ENCODE measurements at regions not wholly inside any gene's neighbourhood (a gene's known extent, or its start where the extent isn't known, plus 50 kb on each side); places are given as distances from the start of the nearest gene placed in this dataset.

- DNase-seq (ENCODE audit: low read depth in 2 of 2) = no peak
- Histone ChIP-seq H3K27ac (ENCODE audit: insufficient read depth, low read length) (no peak overlapping the region), H3K4me3 (replicated peaks in 1 of 4; ENCODE audit: control extremely low read depth in 1 of 4, insufficient read depth in 1 of 4, low read depth in 3 of 4, low read length in 4 of 4) (no peak overlapping the region), H3K4me2 (ENCODE audit: extremely low read depth, insufficient read depth, low read length) (no peak overlapping the region), H2AFZ (ENCODE audit: low read length) (no peak overlapping the region), H3K36me3 (ENCODE audit: control insufficient read depth, insufficient read depth, low read length) (no peaks in the 10 kb centered on the region), H3K9me3 (ENCODE audit: control insufficient read depth, insufficient read depth, low read depth, low read length) (no peaks in the 10 kb centered on the region), H3K9ac (ENCODE audit: insufficient read depth, low read length) (no peak overlapping the region), H4K20me1 (ENCODE audit: control insufficient read depth, extremely low read depth, insufficient read depth, low read length) (no peaks in the 10 kb centered on the region), H3K4me1 (ENCODE audit: control insufficient read depth, extremely low read depth, insufficient read depth, low read length) (no peaks in the 10 kb centered on the region), H3K79me2 (ENCODE audit: control insufficient read depth, insufficient read depth, low read length) (no peaks in the 10 kb centered on the region), H3K27me3 (ENCODE audit: control insufficient read depth, insufficient read depth, low read length) (no peaks in the 10 kb centered on the region)
- TF ChIP-seq EZH2 (IDR thresholded peaks at IDR 0.05; ENCODE audit: low read length, missing control alignments) = no peak
- no peak for TF ChIP-seq CTCF (conservative IDR thresholded peaks at IDR 0.05 in 1 of 2, IDR thresholded peaks at IDR 0.05 in 1 of 2; ENCODE audit: low read depth in 1 of 2, low read length in 2 of 2)
These were observed 192.2 kb upstream of the FBXO11 start for GRCh38 chr2:48098539-48098938.

- Histone ChIP-seq H3K4me2 (ENCODE audit: extremely low read depth, insufficient read depth, low read length) (no peak overlapping the region), H3K9ac (ENCODE audit: insufficient read depth, low read length) (no peak overlapping the region), H2AFZ (ENCODE audit: low read length) (no peak overlapping the region), H3K36me3 (ENCODE audit: control insufficient read depth, insufficient read depth, low read length) (no peaks in the 10 kb centered on the region), H3K4me1 (ENCODE audit: control insufficient read depth, extremely low read depth, insufficient read depth, low read length) (peaks cover 13% of the 10 kb centered on the region), H3K79me2 (ENCODE audit: control insufficient read depth, insufficient read depth, low read length) (no peaks in the 10 kb centered on the region), H3K27ac (ENCODE audit: insufficient read depth, low read length) (no peak overlapping the region), H4K20me1 (ENCODE audit: control insufficient read depth, extremely low read depth, insufficient read depth, low read length) (no peaks in the 10 kb centered on the region), H3K4me3 (replicated peaks in 1 of 4; ENCODE audit: control extremely low read depth in 1 of 4, insufficient read depth in 1 of 4, low read depth in 3 of 4, low read length in 4 of 4) (no peak overlapping the region), H3K9me3 (ENCODE audit: control insufficient read depth, insufficient read depth, low read depth, low read length) (no peaks in the 10 kb centered on the region), H3K27me3 (ENCODE audit: control insufficient read depth, insufficient read depth, low read length) (no peaks in the 10 kb centered on the region)
- DNase-seq (ENCODE audit: low read depth in 2 of 2) = no peak
- TF ChIP-seq EZH2 (IDR thresholded peaks at IDR 0.05; ENCODE audit: low read length, missing control alignments) = no peak
- TF ChIP-seq CTCF (conservative IDR thresholded peaks at IDR 0.05 in 1 of 2, IDR thresholded peaks at IDR 0.05 in 1 of 2; ENCODE audit: low read depth in 1 of 2, low read length in 2 of 2) = no peak
These were observed 198.1 kb upstream of the FBXO11 start for GRCh38 chr2:48104418-48104817.

GRCh38 chr2:48105848-48106247 is 199.6 kb upstream of the FBXO11 start:
- TF ChIP-seq CTCF (conservative IDR thresholded peaks at IDR 0.05 in 1 of 2, IDR thresholded peaks at IDR 0.05 in 1 of 2; ENCODE audit: low read depth in 1 of 2, low read length in 2 of 2) (no peak), EZH2 (IDR thresholded peaks at IDR 0.05; ENCODE audit: low read length, missing control alignments) (no peak)
- peak overlapping the region; percentile 63 for H3K27ac ChIP-seq (ENCODE audit: insufficient read depth, low read length)
- peak overlapping the region; percentile 65 for H3K4me2 ChIP-seq (ENCODE audit: extremely low read depth, insufficient read depth, low read length)

More at GRCh38 chr2:48105848-48106247, 199.6 kb upstream of the FBXO11 start:
- Histone ChIP-seq H3K9me3 (ENCODE audit: control insufficient read depth, insufficient read depth, low read depth, low read length) (no peaks in the 10 kb centered on the region), H4K20me1 (ENCODE audit: control insufficient read depth, extremely low read depth, insufficient read depth, low read length) (no peaks in the 10 kb centered on the region), H3K4me3 (replicated peaks in 1 of 4; ENCODE audit: control extremely low read depth in 1 of 4, insufficient read depth in 1 of 4, low read depth in 3 of 4, low read length in 4 of 4) (no peak overlapping the region), H3K36me3 (ENCODE audit: control insufficient read depth, insufficient read depth, low read length) (no peaks in the 10 kb centered on the region), H2AFZ (ENCODE audit: low read length) (peak overlapping the region; percentile 90), H3K4me1 (ENCODE audit: control insufficient read depth, extremely low read depth, insufficient read depth, low read length) (peaks cover 16% of the 10 kb centered on the region), H3K9ac (ENCODE audit: insufficient read depth, low read length) (no peak overlapping the region), H3K27me3 (ENCODE audit: control insufficient read depth, insufficient read depth, low read length) (no peaks in the 10 kb centered on the region), H3K79me2 (ENCODE audit: control insufficient read depth, insufficient read depth, low read length) (no peaks in the 10 kb centered on the region)
- peak in 1 of 2 donors; percentile 3 for DNase-seq (ENCODE audit: low read depth in 2 of 2)
